Right renal pelvis (tissue), 4 donors: ENCODE measurements at regions not wholly inside any gene's neighbourhood (a gene's known extent, or its start where the extent isn't known, plus 50 kb on each side); places are given as distances from the start of the nearest gene placed in this dataset.
A peak's percentile ranks its signal among the peaks of the same experiment; 100 is the strongest.
"Not testable (repeated sequence)": the region's sequence is repeated elsewhere in the genome, so short reads cannot be mapped to it uniquely, and the experiment has no call there.

Experiments used
- DNase-seq, 4 donors: peaks; one replicate each; pipeline ENCODE4 v3.0.0-alpha.2; 2013; ENCODE audit warnings: low read depth in 4 of 4, low spot score in 3 of 4, missing footprints in 1 of 4

GRCh38 chr6:80537118-80537972 is 430.9 kb downstream of the BCKDHB start:
- DNase-seq, result no peak

GRCh38 chr6:80535914-80536565 is 429.6 kb downstream of the BCKDHB start:
- no peak for DNase-seq

- DNase-seq, result no peak
Measured at GRCh38 chr6:80531681-80532619, 425.5 kb downstream of the BCKDHB start.

GRCh38 chr6:80530103-80530502 is 423.6 kb downstream of the BCKDHB start:
- DNase-seq, result no peak

- DNase-seq, result no peak
Measured at GRCh38 chr6:80528115-80528514, 421.6 kb downstream of the BCKDHB start.

GRCh38 chr6:80527552-80528052 is 421.1 kb downstream of the BCKDHB start:
- DNase-seq, result no peak

GRCh38 chr6:80523531-80523997 is 417.1 kb downstream of the BCKDHB start:
- peak in 2 of 4 donors; percentile 12 for DNase-seq

DNA sequence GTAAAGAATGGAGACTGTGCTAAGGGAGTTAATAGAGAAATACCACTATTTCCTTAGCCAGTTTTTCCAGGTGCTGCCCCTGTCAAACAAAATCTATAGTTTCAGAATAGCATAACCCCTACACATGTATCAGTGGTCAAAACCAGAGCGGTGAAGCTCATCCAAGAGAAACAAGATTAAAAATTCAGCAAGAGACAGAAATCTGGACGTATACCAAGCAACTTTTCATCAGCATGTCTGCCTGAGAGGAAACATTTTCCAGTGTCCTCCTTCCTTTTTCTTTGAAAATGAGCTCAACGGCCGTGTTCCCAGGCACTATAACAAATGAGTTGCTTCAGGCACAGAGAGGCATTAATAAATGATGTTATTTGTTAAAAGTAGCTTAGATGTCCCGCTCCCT is 416.5 kb downstream of the BCKDHB start:
- peak in 3 of 4 donors; percentile 13 to 36 (median 14) for DNase-seq

DNA sequence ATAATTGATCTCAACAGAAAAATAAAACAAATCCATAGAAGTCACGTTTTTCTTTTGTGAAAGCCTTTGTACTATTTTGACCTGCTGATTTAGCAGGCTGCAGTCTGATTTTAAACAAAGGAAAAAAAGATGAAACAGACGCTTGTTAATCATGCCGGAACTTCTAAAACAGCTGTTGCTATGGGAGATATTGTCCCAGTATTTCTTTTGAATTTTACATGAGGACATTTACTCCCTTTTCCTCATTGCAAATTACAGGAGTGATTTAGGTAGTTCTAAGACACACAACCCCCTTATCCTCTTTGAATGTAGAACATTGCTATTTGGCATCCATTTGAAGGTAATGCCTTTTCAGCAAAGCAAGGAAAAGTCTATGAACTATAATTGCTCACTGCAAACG is 416.1 kb downstream of the BCKDHB start:
- DNase-seq, result peak in 2 of 4 donors; percentile 10 to 33

DNA sequence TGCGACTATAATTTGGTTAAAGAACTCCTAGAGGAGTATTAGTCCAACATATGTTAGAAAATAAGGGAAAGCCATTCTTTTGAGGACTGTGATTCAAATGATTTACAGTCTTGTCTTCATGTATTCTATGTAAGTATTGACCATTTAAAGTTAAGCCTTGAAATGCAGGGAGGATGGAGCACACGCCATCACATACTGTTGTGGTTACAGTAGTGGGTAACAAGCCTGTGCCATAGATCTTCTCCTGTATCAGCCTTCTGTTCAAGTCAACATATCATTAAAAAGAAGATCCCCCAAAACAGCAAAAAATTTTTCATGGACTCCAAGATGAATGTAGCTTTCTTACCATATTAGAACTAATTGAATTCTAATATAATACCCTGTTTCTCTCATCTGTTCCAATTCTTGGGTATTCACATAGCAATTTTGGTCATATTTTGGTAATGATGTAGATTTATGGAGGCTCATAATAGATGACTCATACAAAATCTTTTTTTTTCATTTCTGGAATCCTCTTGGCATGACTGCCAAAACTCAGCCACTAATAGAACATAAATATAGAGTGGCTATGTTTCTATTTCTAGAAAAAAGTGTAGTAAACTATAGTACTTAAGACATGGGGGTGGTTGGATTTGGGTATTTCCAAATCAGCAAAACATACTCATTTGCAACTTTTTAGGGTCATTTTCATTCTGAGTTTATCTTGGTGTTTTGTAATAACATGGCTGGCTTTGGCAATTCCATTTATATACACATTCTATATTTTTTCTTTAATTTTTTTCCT is 413.5 kb downstream of the BCKDHB start:
- no peak for DNase-seq

DNA sequence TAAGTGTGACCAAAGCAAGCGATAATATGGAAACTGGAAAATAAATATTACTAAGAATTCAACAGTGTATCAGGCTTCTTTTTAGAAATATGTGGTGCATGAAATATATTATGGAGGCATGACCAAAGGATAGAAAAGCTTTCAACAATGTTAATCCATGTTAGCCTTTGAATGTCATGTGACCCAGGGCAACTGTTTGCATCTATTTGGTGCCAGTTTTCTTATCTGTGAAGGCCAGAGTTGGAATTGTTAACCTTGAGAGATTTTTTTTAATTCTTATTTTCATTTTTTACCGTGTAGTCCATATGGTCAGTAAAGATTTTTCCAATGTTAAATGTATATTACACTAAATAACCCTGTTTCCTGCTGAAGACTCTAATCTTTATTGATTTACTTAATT is 411.1 kb downstream of the BCKDHB start:
- no peak for DNase-seq

GRCh38 chr6:80510521-80510920 is 404.1 kb downstream of the BCKDHB start:
- not testable (repeated sequence) for DNase-seq

GRCh38 chr6:80508885-80509630 is 402.6 kb downstream of the BCKDHB start:
- DNase-seq, result no peak

GRCh38 chr6:80504882-80505281 is 398.4 kb downstream of the BCKDHB start:
- no peak for DNase-seq

GRCh38 chr6:80503660-80504059 is 397.2 kb downstream of the BCKDHB start:
- DNase-seq, result no peak

- no peak for DNase-seq
Measured at GRCh38 chr6:80502871-80503270, 396.4 kb downstream of the BCKDHB start.

DNA sequence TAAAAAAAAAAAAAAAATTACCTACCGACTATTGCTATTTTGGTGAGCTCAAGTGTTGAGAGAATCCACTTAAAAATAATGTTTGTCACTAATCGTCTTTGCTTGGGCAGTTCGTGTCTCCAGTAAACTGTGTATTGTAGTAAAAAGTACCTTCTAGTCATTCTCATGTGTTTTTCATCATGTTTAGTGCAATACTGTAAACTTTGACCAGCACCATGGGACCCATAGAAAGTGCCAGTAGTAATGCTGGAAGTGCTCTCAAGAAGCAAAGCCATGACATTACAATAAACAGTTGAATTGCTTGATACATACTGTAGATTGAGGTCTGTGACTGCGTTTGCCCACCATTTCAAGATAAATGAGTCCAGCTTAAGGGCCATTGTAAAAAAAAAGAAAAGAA is 395.2 kb downstream of the BCKDHB start:
- DNase-seq, result no peak

- DNase-seq, result not testable (repeated sequence)
Measured at GRCh38 chr6:80497696-80498486, 391.4 kb downstream of the BCKDHB start.
